GM12878 (cell line): ENCODE measurements at regions not wholly inside any gene's neighbourhood (a gene's known extent, or its start where the extent isn't known, plus 50 kb on each side); places are given as distances from the start of the nearest gene placed in this dataset.

Source experiments
- ATAC-seq: fragments of 200-7000 bp; cut with Tn5 transposase; 3 replicates; pipeline ENCODE4 v1.9.1; 2020; ENCODE audit warnings: mild to moderate bottlenecking, moderate library complexity
- BruUV-seq: library from RNA; stranded (reverse); fragments of 400-500 nt; replicated peaks from 2 replicates; lab custom pipeline; 2021; lab: Mats Ljungman, UMichigan
- CTCF ChIA-PET: fragments of 300-600 bp; sonication (Branson Sonifier 250); formaldehyde crosslinking; extraction: SDS; loops from one replicate; lab custom pipeline; 2021; ENCODE audit warnings: inconsistent platforms; lab: Yijun Ruan, JAX
- POLR2A ChIA-PET: fragments of 350-600 bp; formaldehyde crosslinking; extraction: SDS; loops from one replicate; lab custom pipeline; 2021; ENCODE audit warnings: inconsistent platforms; lab: Charles Lee
- RAD21 ChIA-PET: fragments of 300-600 bp; sonication (Branson Sonifier 250); formaldehyde crosslinking; loops from one replicate; lab custom pipeline; 2023; ENCODE audit warnings: antibody characterized with exemption; ENCODE audit not compliant: unreplicated experiment; lab: Charles Lee
- SMC1A ChIA-PET: fragments of 300-600 bp; sonication (Branson Sonifier 250); formaldehyde crosslinking; loops from one replicate; lab custom pipeline; 2023; ENCODE audit not compliant: unreplicated experiment, uncharacterized antibody; lab: Charles Lee
- DNase-seq: peaks from one replicate; pipeline ENCODE4 v3.0.0-alpha.2; 2011; ENCODE audit warnings: low read depth, low spot score
- FAIRE-seq: peaks from 3 replicates; lab custom pipeline; 2011; peaks lifted over from hg19 to GRCh38; lab: Jason Lieb, UNC
- H2AFZ ChIP-seq: 2 replicates; pipeline ENCODE4 v1.6.0; 2011; ENCODE audit warnings: low read depth, low read length, control low read depth; ENCODE audit not compliant: control insufficient read depth
- H3K27ac ChIP-seq: 2 replicates; pipeline ENCODE4 v1.5.1; 2011; ENCODE audit warnings: control low read depth; ENCODE audit not compliant: control insufficient read depth, insufficient read depth
- H3K27me3 ChIP-seq, 2 experiments: replicated peaks in 1 of 2; 2 replicates each; pipeline versions ENCODE4 v1.6.0 to v1.6.1; 2011; ENCODE audit warnings: low read length in 1 of 2; ENCODE audit not compliant: control insufficient read depth in 2 of 2, insufficient read depth in 2 of 2
- H3K36me3 ChIP-seq, 2 experiments: 2 replicates each; pipeline ENCODE4 v1.5.1; 2011; ENCODE audit warnings: low read length in 1 of 2; ENCODE audit not compliant: control insufficient read depth in 2 of 2, insufficient read depth in 2 of 2
- H3K4me1 ChIP-seq: 2 replicates; pipeline ENCODE4 v1.6.1; 2011; ENCODE audit warnings: mild to moderate bottlenecking, low read length, moderate library complexity, mixed read lengths; ENCODE audit not compliant: control insufficient read depth, insufficient read depth
- H3K4me2 ChIP-seq: 2 replicates; pipeline ENCODE4 v1.6.0; 2011; ENCODE audit warnings: control low read depth; ENCODE audit not compliant: control insufficient read depth, insufficient read depth
- H3K4me3 ChIP-seq: fragments of 200-600 bp; sonication (generic); 2 replicates; pipeline ENCODE4 v1.5.1; 2016
- H3K79me2 ChIP-seq: 2 replicates; pipeline ENCODE4 v1.6.0; 2011; ENCODE audit warnings: low read length; ENCODE audit not compliant: control insufficient read depth, insufficient read depth
- H3K9ac ChIP-seq: 2 replicates; pipeline ENCODE4 v1.8.0; 2011; ENCODE audit warnings: low read length, control low read depth, mixed read lengths; ENCODE audit not compliant: control insufficient read depth, insufficient read depth
- H3K9me3 ChIP-seq: replicated peaks from 3 replicates; pipeline ENCODE4 v1.5.1; 2011; ENCODE audit warnings: mild to moderate bottlenecking, low read length; ENCODE audit not compliant: control insufficient read depth, insufficient read depth
- H4K20me1 ChIP-seq: 2 replicates; pipeline ENCODE4 v1.6.0; 2011; ENCODE audit not compliant: control insufficient read depth, insufficient read depth
- ATF7 ChIP-seq: fragments of 450-650 bp; IDR thresholded peaks from 2 replicates; pipeline ENCODE4 v1.6.1; 2016; ENCODE audit warnings: low read depth, mild to moderate bottlenecking
- FOS ChIP-seq: IDR thresholded peaks from 3 replicates; pipeline ENCODE4 v1.6.1; 2011; ENCODE audit warnings: borderline replicate concordance; ENCODE audit not compliant: insufficient read length; ENCODE audit errors: extremely low read depth
- GATAD2B ChIP-seq: fragments of 450-650 bp; conservative IDR thresholded peaks from 2 replicates; pipeline ENCODE4 v1.6.1; 2017; ENCODE audit warnings: low read depth, mild to moderate bottlenecking, moderate library complexity
- IRF4 ChIP-seq: IDR thresholded peaks from 2 replicates; pipeline ENCODE4 v1.6.1; 2011; ENCODE audit warnings: low read depth, low read length
- KLF5 ChIP-seq: fragments of 450-650 bp; IDR thresholded peaks from 2 replicates; pipeline ENCODE4 v1.6.1; 2014; ENCODE audit warnings: mild to moderate bottlenecking; ENCODE audit not compliant: partially characterized antibody
- NBN ChIP-seq: fragments of 450-650 bp; IDR thresholded peaks from 2 replicates; pipeline ENCODE4 v1.6.1; 2016
- NFYA ChIP-seq: IDR thresholded peaks from 2 replicates; pipeline ENCODE4 v1.6.1; 2011; ENCODE audit warnings: low read depth, mild to moderate bottlenecking, low read length, improper control_type of control experiment, borderline replicate concordance
- RBBP5 ChIP-seq: fragments of 200-600 bp; sonication (generic); conservative IDR thresholded peaks from 2 replicates; pipeline ENCODE4 v1.6.1; 2016
- TCF12 ChIP-seq: IDR thresholded peaks from 2 replicates; pipeline ENCODE4 v1.6.1; 2011; ENCODE audit warnings: low read depth, mild to moderate bottlenecking, low read length
- TCF7 ChIP-seq: IDR thresholded peaks from 2 replicates; pipeline ENCODE4 v1.6.1; 2014; ENCODE audit warnings: antibody characterized with exemption, borderline replicate concordance
- WGBS: methylation state at CpG from one replicate; pipeline ENCODE4 v1.1.6; 2016; ENCODE audit warnings: low lambda C conversion rate; ENCODE audit not compliant: insufficient replicate concordance, insufficient coverage; ENCODE audit errors: missing lambda C conversion rate; 5-methylcytosine and 5-hydroxymethylcytosine counted together
- in situ Hi-C: fragments of 300-500 bp; cut with MboI; formaldehyde crosslinking; loops from 9 replicates; pipeline ENCODE4 v1.14.3; 2018; ENCODE audit warnings: mixed read lengths
- intact Hi-C: fragments of 100-400 bp; cut with micrococcal nuclease; formaldehyde crosslinking; loops from one replicate; pipeline ENCODE4 v1.14.2; 2022; ENCODE audit not compliant: unreplicated experiment
- TF ChIP-seq, protein P1 (sequence below): fragments of 450-650 bp; formaldehyde crosslinking; IDR thresholded peaks from 2 replicates; pipeline ENCODE4 v1.4.0; 2022; ENCODE audit warnings: mild to moderate bottlenecking, moderate library complexity
- TF ChIP-seq, protein P2 (sequence below): fragments of 450-650 bp; IDR thresholded peaks from 2 replicates; pipeline ENCODE4 v1.6.1; 2018; ENCODE audit warnings: borderline replicate concordance, mild to moderate bottlenecking; ENCODE audit not compliant: partially characterized antibody
- TF ChIP-seq, protein P3 (sequence below): IDR thresholded peaks from 2 replicates; pipeline ENCODE4 v1.6.1; 2012; ENCODE audit warnings: mild to moderate bottlenecking, low read depth, low read length

DNA sequence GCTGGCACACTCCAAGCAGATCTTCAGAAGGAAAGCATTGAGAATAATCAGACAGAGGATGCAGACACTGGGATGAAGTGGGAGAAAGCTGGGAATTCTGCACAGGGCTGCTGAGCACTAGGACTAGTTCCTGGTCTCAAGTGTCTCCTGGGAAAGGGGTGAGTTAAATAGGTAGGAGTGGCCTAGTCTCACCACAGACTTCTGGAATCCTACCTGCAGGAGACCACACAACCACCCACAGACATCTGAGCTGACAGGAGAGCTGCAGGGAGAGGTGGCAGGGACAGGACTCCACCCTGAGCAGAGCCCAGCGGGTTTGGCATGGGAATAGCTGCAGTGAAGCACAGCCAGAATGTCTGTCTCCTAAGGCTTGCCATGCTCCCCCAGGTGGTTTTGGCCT lies 95.1 kb upstream of the GALNTL6 start:
- POLR2A ChIA-PET: no interaction called here
- no peaks in the 10 kb centered on the region for H3K36me3 ChIP-seq
- no peak for TF ChIP-seq TCF7
- TF ChIP-seq, protein P1, sequence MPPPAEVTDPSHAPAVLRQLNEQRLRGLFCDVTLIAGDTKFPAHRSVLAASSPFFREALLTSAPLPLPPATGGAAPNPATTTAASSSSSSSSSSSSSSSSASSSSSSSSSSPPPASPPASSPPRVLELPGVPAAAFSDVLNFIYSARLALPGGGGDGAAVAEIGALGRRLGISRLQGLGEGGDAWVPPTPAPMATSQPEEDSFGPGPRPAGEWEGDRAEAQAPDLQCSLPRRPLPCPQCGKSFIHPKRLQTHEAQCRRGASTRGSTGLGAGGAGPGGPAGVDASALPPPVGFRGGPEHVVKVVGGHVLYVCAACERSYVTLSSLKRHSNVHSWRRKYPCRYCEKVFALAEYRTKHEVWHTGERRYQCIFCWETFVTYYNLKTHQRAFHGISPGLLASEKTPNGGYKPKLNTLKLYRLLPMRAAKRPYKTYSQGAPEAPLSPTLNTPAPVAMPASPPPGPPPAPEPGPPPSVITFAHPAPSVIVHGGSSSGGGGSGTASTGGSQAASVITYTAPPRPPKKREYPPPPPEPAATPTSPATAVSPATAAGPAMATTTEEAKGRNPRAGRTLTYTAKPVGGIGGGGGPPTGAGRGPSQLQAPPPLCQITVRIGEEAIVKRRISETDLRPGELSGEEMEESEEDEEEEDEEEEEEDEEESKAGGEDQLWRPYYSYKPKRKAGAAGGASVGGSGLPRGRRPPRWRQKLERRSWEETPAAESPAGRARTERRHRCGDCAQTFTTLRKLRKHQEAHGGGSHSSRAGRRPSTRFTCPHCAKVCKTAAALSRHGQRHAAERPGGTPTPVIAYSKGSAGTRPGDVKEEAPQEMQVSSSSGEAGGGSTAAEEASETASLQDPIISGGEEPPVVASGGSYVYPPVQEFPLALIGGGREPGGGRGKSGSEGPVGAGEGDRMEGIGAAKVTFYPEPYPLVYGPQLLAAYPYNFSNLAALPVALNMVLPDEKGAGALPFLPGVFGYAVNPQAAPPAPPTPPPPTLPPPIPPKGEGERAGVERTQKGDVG (CRISPR knock-in tag): no peak
- TF ChIP-seq GATAD2B: no peak
- TF ChIP-seq, protein P2, sequence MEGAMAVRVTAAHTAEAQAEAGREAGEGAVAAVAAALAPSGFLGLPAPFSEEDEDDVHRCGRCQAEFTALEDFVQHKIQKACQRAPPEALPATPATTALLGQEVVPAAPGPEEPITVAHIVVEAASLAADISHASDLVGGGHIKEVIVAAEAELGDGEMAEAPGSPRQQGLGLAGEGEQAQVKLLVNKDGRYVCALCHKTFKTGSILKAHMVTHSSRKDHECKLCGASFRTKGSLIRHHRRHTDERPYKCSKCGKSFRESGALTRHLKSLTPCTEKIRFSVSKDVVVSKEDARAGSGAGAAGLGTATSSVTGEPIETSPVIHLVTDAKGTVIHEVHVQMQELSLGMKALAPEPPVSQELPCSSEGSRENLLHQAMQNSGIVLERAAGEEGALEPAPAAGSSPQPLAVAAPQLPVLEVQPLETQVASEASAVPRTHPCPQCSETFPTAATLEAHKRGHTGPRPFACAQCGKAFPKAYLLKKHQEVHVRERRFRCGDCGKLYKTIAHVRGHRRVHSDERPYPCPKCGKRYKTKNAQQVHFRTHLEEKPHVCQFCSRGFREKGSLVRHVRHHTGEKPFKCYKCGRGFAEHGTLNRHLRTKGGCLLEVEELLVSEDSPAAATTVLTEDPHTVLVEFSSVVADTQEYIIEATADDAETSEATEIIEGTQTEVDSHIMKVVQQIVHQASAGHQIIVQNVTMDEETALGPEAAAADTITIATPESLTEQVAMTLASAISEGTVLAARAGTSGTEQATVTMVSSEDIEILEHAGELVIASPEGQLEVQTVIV: no peak
- TF ChIP-seq, protein P3, sequence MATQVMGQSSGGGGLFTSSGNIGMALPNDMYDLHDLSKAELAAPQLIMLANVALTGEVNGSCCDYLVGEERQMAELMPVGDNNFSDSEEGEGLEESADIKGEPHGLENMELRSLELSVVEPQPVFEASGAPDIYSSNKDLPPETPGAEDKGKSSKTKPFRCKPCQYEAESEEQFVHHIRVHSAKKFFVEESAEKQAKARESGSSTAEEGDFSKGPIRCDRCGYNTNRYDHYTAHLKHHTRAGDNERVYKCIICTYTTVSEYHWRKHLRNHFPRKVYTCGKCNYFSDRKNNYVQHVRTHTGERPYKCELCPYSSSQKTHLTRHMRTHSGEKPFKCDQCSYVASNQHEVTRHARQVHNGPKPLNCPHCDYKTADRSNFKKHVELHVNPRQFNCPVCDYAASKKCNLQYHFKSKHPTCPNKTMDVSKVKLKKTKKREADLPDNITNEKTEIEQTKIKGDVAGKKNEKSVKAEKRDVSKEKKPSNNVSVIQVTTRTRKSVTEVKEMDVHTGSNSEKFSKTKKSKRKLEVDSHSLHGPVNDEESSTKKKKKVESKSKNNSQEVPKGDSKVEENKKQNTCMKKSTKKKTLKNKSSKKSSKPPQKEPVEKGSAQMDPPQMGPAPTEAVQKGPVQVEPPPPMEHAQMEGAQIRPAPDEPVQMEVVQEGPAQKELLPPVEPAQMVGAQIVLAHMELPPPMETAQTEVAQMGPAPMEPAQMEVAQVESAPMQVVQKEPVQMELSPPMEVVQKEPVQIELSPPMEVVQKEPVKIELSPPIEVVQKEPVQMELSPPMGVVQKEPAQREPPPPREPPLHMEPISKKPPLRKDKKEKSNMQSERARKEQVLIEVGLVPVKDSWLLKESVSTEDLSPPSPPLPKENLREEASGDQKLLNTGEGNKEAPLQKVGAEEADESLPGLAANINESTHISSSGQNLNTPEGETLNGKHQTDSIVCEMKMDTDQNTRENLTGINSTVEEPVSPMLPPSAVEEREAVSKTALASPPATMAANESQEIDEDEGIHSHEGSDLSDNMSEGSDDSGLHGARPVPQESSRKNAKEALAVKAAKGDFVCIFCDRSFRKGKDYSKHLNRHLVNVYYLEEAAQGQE: no peak
- no peak for TF ChIP-seq IRF4
- no peak for TF ChIP-seq KLF5
- no peak for TF ChIP-seq NFYA
- no peak for TF ChIP-seq ATF7
- no peak for TF ChIP-seq RBBP5
- no peak for TF ChIP-seq NBN
- TF ChIP-seq FOS: no peak
- no peak for TF ChIP-seq TCF12
- TF ChIP-seq, all 136 proteins: peak for 0
- FAIRE-seq (no peak), ATAC-seq (no peak), DNase-seq (no peak)
- RAD21 ChIA-PET: no interaction called here
- no TSS peak for BruUV-seq
- CTCF ChIA-PET: no interaction called here
- H3K27me3 ChIP-seq: no peaks in the 10 kb centered on the region
- H2AFZ ChIP-seq: no peak overlapping the region
- no peaks in the 10 kb centered on the region for H3K79me2 ChIP-seq
- no peaks in the 10 kb centered on the region; the same call in 2 of the 3 replicates for H3K9me3 ChIP-seq
- H3K27ac ChIP-seq: no peak overlapping the region
- no peaks in the 10 kb centered on the region for H4K20me1 ChIP-seq
- no peak overlapping the region for H3K4me2 ChIP-seq
- H3K4me1 ChIP-seq: no peaks in the 10 kb centered on the region
- H3K4me3 ChIP-seq: no peak overlapping the region
- intact Hi-C loops: no loop called here
- 8% methylated on average over 1 of the region's 1 CpG for WGBS
- in situ Hi-C loops: no loop called here
- no peak overlapping the region for H3K9ac ChIP-seq
- SMC1A ChIA-PET: interaction anchor here (0.6 kb wide), 1 partner anchor 153 kb away, joined by 3 read pairs; no protein-coding TSS in a partner anchor
